ENCODE measurements at regions not wholly inside any gene's neighbourhood (a gene's known extent, or its start where the extent isn't known, plus 50 kb on each side); places are given as distances from the start of the nearest gene placed in this dataset.

GRCh38 chr5:52665559-52665958 is 122.2 kb upstream of the ITGA1 start:
- intact Hi-C loops (cut with micrococcal nuclease): loop anchor here (10.0 kb wide), 1 partner anchor 249 kb away; no protein-coding TSS in a partner anchor
- peaks cover 30% of the 10 kb centered on the region for H3K27me3 Mint-ChIP-seq
- H3K4me1 Mint-ChIP-seq: peaks cover 4% of the 10 kb centered on the region
- H3K27ac Mint-ChIP-seq: no peak overlapping the region
- H3K9me3 Mint-ChIP-seq: no peaks in the 10 kb centered on the region
- no peak for DNase-seq
- no peak overlapping the region for H3K4me3 Mint-ChIP-seq
- no peaks in the 10 kb centered on the region for H3K36me3 Mint-ChIP-seq (ENCODE audit: low read depth)

GRCh38 chr5:52668139-52668538 is 119.6 kb upstream of the ITGA1 start:
- peaks cover 6% of the 10 kb centered on the region for H3K4me1 Mint-ChIP-seq
- no peak for DNase-seq
- no peaks in the 10 kb centered on the region for H3K9me3 Mint-ChIP-seq
- no peak overlapping the region for H3K27ac Mint-ChIP-seq
- intact Hi-C loops (cut with micrococcal nuclease): loop anchor here (10.0 kb wide), 1 partner anchor 247 kb away; no protein-coding TSS in a partner anchor
- no peak overlapping the region for H3K4me3 Mint-ChIP-seq
- peaks cover 32% of the 10 kb centered on the region for H3K27me3 Mint-ChIP-seq
- H3K36me3 Mint-ChIP-seq (ENCODE audit: low read depth): no peaks in the 10 kb centered on the region

GRCh38 chr5:52668544-52669185 is 119.1 kb upstream of the ITGA1 start:
- Mint-ChIP-seq H3K27me3 (peaks cover 27% of the 10 kb centered on the region), H3K27ac (no peak overlapping the region), H3K9me3 (no peaks in the 10 kb centered on the region), H3K4me1 (peaks cover 6% of the 10 kb centered on the region), H3K36me3 (ENCODE audit: low read depth) (no peaks in the 10 kb centered on the region), H3K4me3 (no peak overlapping the region)
- intact Hi-C loops (cut with micrococcal nuclease): loop anchor here (10.0 kb wide), 1 partner anchor 246 kb away; no protein-coding TSS in a partner anchor
- no peak for DNase-seq

- Mint-ChIP-seq H3K4me3 (no peak overlapping the region), H3K27me3 (peaks cover 24% of the 10 kb centered on the region), H3K4me1 (peaks cover 10% of the 10 kb centered on the region), H3K9me3 (no peaks in the 10 kb centered on the region), H3K27ac (no peak overlapping the region), H3K36me3 (ENCODE audit: low read depth) (no peaks in the 10 kb centered on the region)
- intact Hi-C loops (cut with micrococcal nuclease): no loop called here
- no peak for DNase-seq
Observed at GRCh38 chr5:52672459-52672858, 115.3 kb upstream of the ITGA1 start.

- no peaks in the 10 kb centered on the region for H3K9me3 Mint-ChIP-seq
- H3K36me3 Mint-ChIP-seq (ENCODE audit: low read depth): no peaks in the 10 kb centered on the region
- peaks cover 10% of the 10 kb centered on the region for H3K4me1 Mint-ChIP-seq
- intact Hi-C loops (cut with micrococcal nuclease): no loop called here
- peaks cover 31% of the 10 kb centered on the region for H3K27me3 Mint-ChIP-seq
- no peak overlapping the region for H3K27ac Mint-ChIP-seq
- no peak overlapping the region for H3K4me3 Mint-ChIP-seq
- no peak for DNase-seq
Observed at GRCh38 chr5:52673495-52673894, 114.2 kb upstream of the ITGA1 start.

- no peak for DNase-seq
- Mint-ChIP-seq H3K9me3 (peaks cover 5% of the 10 kb centered on the region), H3K27ac (no peak overlapping the region), H3K27me3 (peaks cover 36% of the 10 kb centered on the region), H3K36me3 (ENCODE audit: low read depth) (no peaks in the 10 kb centered on the region), H3K4me1 (peaks cover 10% of the 10 kb centered on the region), H3K4me3 (no peak overlapping the region)
- intact Hi-C loops (cut with micrococcal nuclease): no loop called here
Observed at GRCh38 chr5:52674815-52675545, 112.7 kb upstream of the ITGA1 start.

- Mint-ChIP-seq H3K9me3 (peaks cover 9% of the 10 kb centered on the region), H3K36me3 (ENCODE audit: low read depth) (no peaks in the 10 kb centered on the region), H3K4me3 (no peak overlapping the region), H3K27ac (no peak overlapping the region), H3K27me3 (peaks cover 25% of the 10 kb centered on the region), H3K4me1 (no peaks in the 10 kb centered on the region)
- no peak for DNase-seq
- intact Hi-C loops (cut with micrococcal nuclease): no loop called here
Observed at GRCh38 chr5:52682492-52682891, 105.2 kb upstream of the ITGA1 start.

GRCh38 chr5:52684051-52684450 is 103.7 kb upstream of the ITGA1 start:
- Mint-ChIP-seq H3K27me3 (peaks cover 22% of the 10 kb centered on the region), H3K4me1 (no peaks in the 10 kb centered on the region)
- intact Hi-C loops (cut with micrococcal nuclease): no loop called here

GRCh38 chr5:52685566-52685965 is 102.2 kb upstream of the ITGA1 start:
- H3K9me3 Mint-ChIP-seq: no peaks in the 10 kb centered on the region
- intact Hi-C loops (cut with micrococcal nuclease): no loop called here
- no peak overlapping the region for H3K27ac Mint-ChIP-seq
- peaks cover 13% of the 10 kb centered on the region for H3K27me3 Mint-ChIP-seq
- DNase-seq: no peak
- no peaks in the 10 kb centered on the region for H3K36me3 Mint-ChIP-seq (ENCODE audit: low read depth)
- no peak overlapping the region for H3K4me3 Mint-ChIP-seq
- H3K4me1 Mint-ChIP-seq: no peaks in the 10 kb centered on the region

More at GRCh38 chr5:52684051-52684450, 103.7 kb upstream of the ITGA1 start:
- no peak overlapping the region for H3K27ac Mint-ChIP-seq
- H3K9me3 Mint-ChIP-seq: peaks cover 9% of the 10 kb centered on the region
- no peak for DNase-seq
- no peaks in the 10 kb centered on the region for H3K36me3 Mint-ChIP-seq (ENCODE audit: low read depth)
- H3K4me3 Mint-ChIP-seq: no peak overlapping the region

- peaks cover 13% of the 10 kb centered on the region for H3K27me3 Mint-ChIP-seq
- H3K4me1 Mint-ChIP-seq: no peaks in the 10 kb centered on the region
- no peak for DNase-seq
- no peak overlapping the region for H3K27ac Mint-ChIP-seq
- no peaks in the 10 kb centered on the region for H3K36me3 Mint-ChIP-seq (ENCODE audit: low read depth)
- intact Hi-C loops (cut with micrococcal nuclease): no loop called here
- no peak overlapping the region for H3K4me3 Mint-ChIP-seq
- no peaks in the 10 kb centered on the region for H3K9me3 Mint-ChIP-seq
Observed at GRCh38 chr5:52685971-52686370, 101.7 kb upstream of the ITGA1 start.

GRCh38 chr5:52690236-52690768 is 97.4 kb upstream of the ITGA1 start:
- Mint-ChIP-seq H3K36me3 (ENCODE audit: low read depth) (no peaks in the 10 kb centered on the region), H3K27ac (no peak overlapping the region), H3K4me3 (no peak overlapping the region), H3K9me3 (no peaks in the 10 kb centered on the region), H3K27me3 (peaks cover 34% of the 10 kb centered on the region), H3K4me1 (peaks cover 4% of the 10 kb centered on the region)
- DNase-seq: no peak
- intact Hi-C loops (cut with micrococcal nuclease): no loop called here

GRCh38 chr5:52692039-52692438 is 95.7 kb upstream of the ITGA1 start:
- no peaks in the 10 kb centered on the region for H3K9me3 Mint-ChIP-seq
- peaks cover 27% of the 10 kb centered on the region for H3K27me3 Mint-ChIP-seq
- intact Hi-C loops (cut with micrococcal nuclease): no loop called here
- no peak overlapping the region for H3K27ac Mint-ChIP-seq
- peaks cover 4% of the 10 kb centered on the region for H3K4me1 Mint-ChIP-seq
- no peaks in the 10 kb centered on the region for H3K36me3 Mint-ChIP-seq (ENCODE audit: low read depth)
- no peak for DNase-seq
- H3K4me3 Mint-ChIP-seq: no peak overlapping the region

GRCh38 chr5:52692606-52693005 is 95.1 kb upstream of the ITGA1 start:
- H3K27ac Mint-ChIP-seq: no peak overlapping the region
- H3K27me3 Mint-ChIP-seq: peaks cover 27% of the 10 kb centered on the region
- H3K4me3 Mint-ChIP-seq: no peak overlapping the region
- peaks cover 4% of the 10 kb centered on the region for H3K4me1 Mint-ChIP-seq
- H3K9me3 Mint-ChIP-seq: no peaks in the 10 kb centered on the region
- no peaks in the 10 kb centered on the region for H3K36me3 Mint-ChIP-seq (ENCODE audit: low read depth)
- intact Hi-C loops (cut with micrococcal nuclease): loop anchor here (1.0 kb wide), 1 partner anchor 223 kb away; no protein-coding TSS in a partner anchor
- no peak for DNase-seq

- H3K27me3 Mint-ChIP-seq: peaks cover 25% of the 10 kb centered on the region
- H3K27ac Mint-ChIP-seq: no peak overlapping the region
- no peaks in the 10 kb centered on the region for H3K36me3 Mint-ChIP-seq (ENCODE audit: low read depth)
- peak; percentile 77 for DNase-seq
- no peak overlapping the region for H3K4me3 Mint-ChIP-seq
- intact Hi-C loops (cut with micrococcal nuclease): loop anchor here (1.0 kb wide), 1 partner anchor 222 kb away; no protein-coding TSS in a partner anchor
- H3K9me3 Mint-ChIP-seq: no peaks in the 10 kb centered on the region
- peaks cover 4% of the 10 kb centered on the region for H3K4me1 Mint-ChIP-seq
Observed at GRCh38 chr5:52693280-52693679, 94.4 kb upstream of the ITGA1 start.
